Ammon's horn (tissue), 1 donor: ENCODE measurements at regions not wholly inside any gene's neighbourhood (a gene's known extent, or its start where the extent isn't known, plus 50 kb on each side); places are given as distances from the start of the nearest gene placed in this dataset.
"Not testable (repeated sequence)": the region's sequence is repeated elsewhere in the genome, so short reads cannot be mapped to it uniquely, and the experiment has no call there.

Source experiments
- DNase-seq: peaks from one replicate; pipeline ENCODE4 v3.0.0-alpha.2; 2016; ENCODE audit warnings: low spot score

DNA sequence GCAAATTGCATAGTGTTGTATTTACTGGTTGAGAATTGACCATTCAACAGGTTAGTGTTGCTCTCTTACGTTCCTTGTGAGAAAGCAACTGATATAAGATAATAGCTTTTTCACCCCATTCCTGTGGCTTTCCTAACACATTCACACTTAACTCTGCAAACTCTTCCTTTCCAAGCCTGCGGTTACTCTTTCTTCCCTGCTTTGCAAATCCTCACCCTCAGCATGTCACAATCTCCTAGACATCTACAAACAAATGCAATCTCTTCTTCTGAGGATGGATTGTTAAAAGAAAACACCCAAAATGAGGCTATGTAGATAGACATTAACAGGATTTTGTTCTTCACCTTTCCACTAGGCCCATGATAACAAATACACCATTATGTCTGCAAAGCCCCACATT is 771.7 kb upstream of the PCDH7 start:
- no peak for DNase-seq

DNA sequence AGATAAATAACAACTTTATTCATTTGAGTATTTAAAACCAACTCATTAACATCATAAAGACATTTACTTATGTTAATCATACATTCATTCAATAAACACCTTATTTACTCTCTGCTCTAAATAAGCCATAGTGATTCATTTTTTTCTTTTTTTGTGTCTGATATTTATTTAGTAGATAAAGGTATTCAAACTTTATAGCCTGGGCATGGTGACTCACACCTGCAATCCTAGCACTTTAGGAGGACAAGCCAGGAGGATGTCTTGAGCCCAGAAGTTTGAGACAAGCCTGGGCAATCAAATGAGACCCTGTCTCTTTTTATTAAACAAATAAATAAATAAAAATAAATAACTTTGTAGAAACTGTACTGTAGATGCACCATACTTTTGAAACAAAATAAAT is 771.3 kb upstream of the PCDH7 start:
- no peak for DNase-seq

- DNase-seq = no peak
Observed at GRCh38 chr4:29966386-29966785, 753.8 kb upstream of the PCDH7 start.

- DNase-seq = no peak
Observed at GRCh38 chr4:29970626-29971025, 749.5 kb upstream of the PCDH7 start.

- DNase-seq = no peak
Observed at GRCh38 chr4:29972121-29972520, 748.0 kb upstream of the PCDH7 start.

DNA sequence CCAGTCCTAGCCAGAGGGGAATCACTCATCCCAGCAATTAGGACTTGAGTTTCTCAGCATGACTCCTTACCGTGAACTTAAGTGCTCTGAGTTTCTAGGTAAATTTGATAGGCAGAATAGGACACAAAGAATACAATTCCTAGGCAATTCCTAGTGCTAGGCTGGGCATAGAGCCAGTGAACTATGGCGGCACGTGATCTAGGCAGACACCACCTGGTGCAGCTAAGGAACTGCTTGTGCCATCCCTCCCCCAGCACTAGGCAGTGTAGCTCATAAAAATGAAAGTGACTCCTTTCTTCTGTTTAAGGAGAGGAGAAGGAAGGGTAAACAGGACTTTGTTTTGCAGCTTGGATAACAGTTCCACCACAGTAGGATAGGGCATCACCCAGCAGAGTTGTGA is 736.3 kb upstream of the PCDH7 start:
- no peak for DNase-seq

DNA sequence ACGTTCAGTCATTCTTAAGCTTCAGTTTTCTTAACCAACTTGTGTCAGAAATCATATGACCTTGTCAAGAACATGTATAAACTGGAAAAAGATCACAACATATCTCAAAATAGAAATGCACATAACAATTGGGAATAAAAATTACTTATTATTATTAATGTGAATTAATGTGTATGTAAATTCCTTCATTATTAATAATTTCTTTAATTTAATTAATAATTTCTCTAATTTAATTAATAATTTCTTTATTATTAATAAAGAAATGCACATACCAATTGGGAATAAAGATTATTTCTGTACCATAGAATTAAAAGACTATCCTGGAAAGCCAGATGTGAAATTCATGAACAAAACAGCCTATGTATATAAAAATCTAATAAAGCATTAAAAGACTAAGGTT is 718.5 kb upstream of the PCDH7 start:
- DNase-seq = no peak

DNA sequence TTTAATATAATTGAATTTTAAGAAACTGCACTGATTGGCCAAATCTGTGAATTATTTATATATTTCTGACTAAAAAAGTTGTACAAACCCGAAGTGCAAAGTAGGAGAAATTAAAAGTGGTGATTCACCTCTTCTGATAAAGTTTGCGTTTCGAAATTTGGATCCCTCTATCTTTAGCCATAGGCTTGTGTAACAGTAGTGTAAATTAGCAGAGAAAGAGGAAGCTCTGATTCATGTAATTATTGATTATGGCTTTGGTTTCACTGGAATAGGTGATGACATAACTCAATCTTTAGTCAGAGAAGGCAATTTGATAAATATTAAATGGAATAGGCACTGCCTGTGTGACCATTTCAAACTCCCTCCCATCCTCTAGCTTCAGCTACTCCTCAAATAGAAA is 717.8 kb upstream of the PCDH7 start:
- no peak for DNase-seq

DNA sequence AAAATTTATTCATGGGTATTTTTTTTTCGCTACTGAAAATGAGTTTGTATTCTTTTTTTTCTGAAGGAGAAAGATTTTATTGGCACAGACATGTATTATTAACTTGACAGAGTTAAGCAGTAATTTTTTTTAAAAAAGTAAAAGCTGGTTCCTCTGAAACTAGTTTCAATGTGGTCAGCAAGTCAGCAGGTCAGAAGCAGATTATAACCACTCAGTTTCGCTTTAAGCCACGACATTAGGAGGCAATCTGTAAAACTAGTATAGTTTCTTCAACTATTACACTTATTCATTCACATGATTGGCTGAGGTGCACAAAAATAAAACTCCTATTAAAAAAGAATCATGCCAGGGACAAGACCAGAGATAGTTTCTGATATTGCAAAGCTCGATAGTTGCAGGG is 714.2 kb upstream of the PCDH7 start:
- no peak for DNase-seq

- no peak for DNase-seq
Observed at GRCh38 chr4:30024526-30024925, 695.6 kb upstream of the PCDH7 start.

DNA sequence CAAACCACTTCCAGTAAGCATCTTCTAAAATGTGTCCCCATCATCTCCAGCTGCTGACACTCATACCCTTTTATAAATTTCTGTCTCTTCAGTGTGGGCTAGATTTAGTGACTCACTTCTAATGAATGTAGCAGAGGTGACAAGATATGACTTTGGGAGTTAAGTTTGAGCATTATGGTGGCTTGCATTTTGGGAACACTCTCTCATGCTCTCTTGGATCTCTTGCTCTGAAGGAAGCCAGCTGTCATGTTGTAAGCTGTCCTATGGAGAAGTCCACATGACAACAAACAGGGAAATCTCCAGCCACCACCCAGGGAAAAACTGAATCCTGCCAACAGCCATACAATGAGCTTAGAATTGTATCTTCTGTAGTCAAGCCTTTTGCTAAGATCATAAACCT is 691.3 kb upstream of the PCDH7 start:
- no peak for DNase-seq

DNA sequence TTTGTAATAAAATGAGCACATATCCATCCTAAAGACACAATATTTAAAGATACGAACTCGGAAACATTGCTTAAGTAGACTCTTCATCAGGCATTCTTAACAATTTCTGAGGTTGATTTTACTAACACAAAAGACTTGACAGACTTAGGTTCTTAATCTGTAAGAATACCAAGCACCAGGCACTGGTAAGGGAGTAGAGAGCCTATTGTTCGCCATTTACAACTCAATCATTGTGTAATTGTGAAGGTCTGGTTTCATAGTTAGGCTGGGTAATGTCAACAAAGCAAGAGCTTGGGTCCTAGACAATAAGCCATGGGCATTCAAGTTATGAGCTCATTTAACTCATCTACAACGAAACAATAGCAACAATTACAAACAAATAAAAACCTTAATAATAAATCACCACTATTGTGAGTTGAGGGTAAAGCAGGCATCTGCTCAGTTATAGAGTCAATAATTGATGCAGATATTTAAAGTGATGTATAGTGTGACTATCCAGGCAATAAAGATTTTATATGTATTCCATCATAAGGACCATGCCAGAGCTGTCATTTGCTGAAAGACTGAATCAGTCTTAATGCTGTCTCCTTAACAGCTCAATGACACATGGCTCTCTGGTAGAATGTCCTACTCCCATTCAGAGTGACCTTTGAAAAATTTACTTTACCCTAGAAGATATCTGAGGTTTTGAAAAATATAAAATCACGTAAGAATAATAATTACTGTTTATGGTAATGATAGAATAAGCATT is 664.0 kb upstream of the PCDH7 start:
- peak; percentile 52 for DNase-seq

GRCh38 chr4:30068234-30068633 is 651.9 kb upstream of the PCDH7 start:
- peak; percentile 2 for DNase-seq

DNA sequence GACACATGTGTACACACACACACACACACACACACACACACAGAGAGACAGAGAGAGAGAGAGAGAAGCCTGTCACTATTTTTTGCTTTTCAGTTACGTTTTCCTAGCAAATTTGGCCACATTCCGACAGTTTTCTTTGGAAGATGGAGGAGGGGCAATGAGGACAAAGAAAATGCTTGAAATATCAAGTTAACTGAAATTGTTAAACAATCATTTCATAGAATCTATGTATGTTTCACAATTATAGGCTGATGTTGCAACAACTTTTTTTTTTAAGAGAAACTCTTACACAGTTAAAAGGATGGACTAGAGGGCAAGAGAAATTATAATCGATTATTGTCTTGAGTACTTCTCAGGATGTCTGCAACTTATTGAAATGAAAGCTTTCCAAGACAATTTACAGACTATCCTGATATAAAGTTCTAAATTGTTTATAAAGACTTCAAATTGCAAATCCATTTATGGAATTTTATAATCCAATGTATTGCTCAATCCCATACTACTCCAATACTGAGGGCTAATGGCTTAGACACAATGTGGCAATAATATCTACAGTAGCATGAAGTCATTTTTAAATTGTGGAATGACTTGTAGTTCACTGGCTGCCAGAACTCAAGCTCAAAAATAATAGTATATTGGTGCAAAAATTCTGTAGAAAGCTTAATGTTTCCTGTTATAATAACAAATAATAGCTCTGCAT is 647.0 kb upstream of the PCDH7 start:
- DNase-seq = no peak

- not testable (repeated sequence) for DNase-seq
Observed at GRCh38 chr4:30092420-30093128, 627.6 kb upstream of the PCDH7 start.

DNA sequence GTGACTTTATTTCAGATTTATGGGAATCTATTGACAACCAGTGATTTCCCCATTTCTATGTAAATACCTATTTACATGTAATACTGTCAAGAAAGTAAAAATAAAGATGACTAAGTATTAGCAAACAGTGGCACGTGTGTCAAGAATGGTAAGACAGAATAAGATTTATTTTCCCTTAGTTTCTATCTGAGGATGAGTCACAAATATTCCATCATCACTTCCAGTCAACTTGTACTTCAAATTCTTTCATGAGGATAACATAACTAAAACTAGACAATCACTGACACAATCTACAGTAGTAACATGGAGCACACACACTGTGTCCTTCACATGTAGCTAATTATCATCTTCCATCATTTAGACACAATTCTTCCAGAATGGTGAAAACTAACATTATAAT is 625.3 kb upstream of the PCDH7 start:
- no peak for DNase-seq

- DNase-seq = no peak
Observed at GRCh38 chr4:30103455-30103854, 616.7 kb upstream of the PCDH7 start.

GRCh38 chr4:30116401-30116800 is 603.8 kb upstream of the PCDH7 start:
- no peak for DNase-seq

DNA sequence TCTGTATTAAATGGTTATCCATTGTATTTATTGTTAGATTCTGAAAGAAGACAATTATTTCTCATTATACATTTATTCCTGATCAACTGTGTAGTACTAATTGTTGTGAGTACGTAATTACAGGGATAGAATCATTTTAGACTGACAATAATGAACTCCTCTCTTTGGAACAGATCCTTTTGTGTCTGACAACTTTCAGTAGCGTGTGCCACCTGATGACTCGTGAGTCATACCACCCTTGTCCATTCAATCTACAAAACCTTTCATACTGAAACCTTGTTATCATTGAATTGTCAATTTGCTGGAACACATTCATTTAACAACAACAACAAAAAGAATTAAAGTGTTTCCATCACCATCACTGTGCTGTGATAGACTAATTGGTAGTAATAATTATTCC is 602.7 kb upstream of the PCDH7 start:
- no peak for DNase-seq

- no peak for DNase-seq
Observed at GRCh38 chr4:30122711-30123110, 597.5 kb upstream of the PCDH7 start.

DNA sequence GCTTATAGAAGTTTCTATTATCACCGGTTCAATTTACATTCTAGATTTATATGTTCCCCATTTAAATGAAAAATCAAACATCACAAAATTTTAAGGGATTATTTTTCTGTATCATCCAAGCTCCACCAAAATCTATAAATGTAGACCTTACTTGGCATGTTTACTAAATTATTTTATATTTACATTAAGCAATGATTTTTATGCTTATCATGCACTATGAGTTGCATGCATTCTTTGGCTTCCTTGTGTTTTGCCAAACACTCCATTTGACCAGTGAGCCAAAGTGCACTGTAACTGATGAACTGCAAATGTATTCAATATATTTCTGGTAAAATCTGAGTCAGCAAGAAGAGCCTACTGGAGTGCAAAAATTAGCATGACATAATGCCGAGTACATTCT is 595.5 kb upstream of the PCDH7 start:
- DNase-seq = not testable (repeated sequence)

DNA sequence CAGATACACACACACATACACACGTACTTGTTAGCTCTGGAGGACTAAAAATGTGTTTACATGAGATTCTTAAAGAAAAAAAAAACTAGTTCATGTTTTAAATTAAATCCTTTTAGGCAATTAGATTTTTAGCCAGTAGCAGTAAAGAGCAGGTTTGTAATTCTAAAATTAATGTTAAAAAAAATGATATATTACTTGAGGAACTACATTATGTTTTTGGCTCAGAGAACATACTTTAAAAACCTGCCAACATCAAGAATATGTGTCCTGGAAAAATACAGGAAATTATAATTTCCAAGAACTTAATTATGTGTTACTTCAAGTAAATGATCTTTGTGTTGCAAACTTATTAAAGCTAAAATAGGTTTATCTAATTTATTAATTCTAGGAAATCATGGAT is 594.3 kb upstream of the PCDH7 start:
- no peak for DNase-seq

- no peak for DNase-seq
Observed at GRCh38 chr4:30126351-30126750, 593.8 kb upstream of the PCDH7 start.
